Vagina (tissue), 2 donors: ENCODE measurements at regions not wholly inside any gene's neighbourhood (a gene's known extent, or its start where the extent isn't known, plus 50 kb on each side); places are given as distances from the start of the nearest gene placed in this dataset.

Source experiments
- DNase-seq, 2 donors: peaks; one replicate each; pipeline ENCODE4 v3.0.0-alpha.2; 2017; ENCODE audit errors: extremely low spot score in 2 of 2
- H3K27ac ChIP-seq: fragments of 200-600 bp; sonication (generic); one replicate; pipeline ENCODE4 v1.5.1; 2019
- H3K27me3 ChIP-seq: fragments of 200-600 bp; sonication (generic); one replicate; pipeline ENCODE4 v1.5.1; 2019
- H3K36me3 ChIP-seq, 2 donors: fragments of 200-600 bp; sonication (generic); one replicate each; pipeline ENCODE4 v1.5.1; 2017 to 2019
- H3K4me1 ChIP-seq: fragments of 200-600 bp; sonication (generic); one replicate; pipeline ENCODE4 v1.5.1; 2019
- H3K4me3 ChIP-seq, 2 donors: fragments of 200-600 bp; sonication (generic); 1 replicate in 1 of 2; 2 replicates in 1 of 2; pipeline ENCODE4 v1.5.1; 2016 to 2019
- H3K9me3 ChIP-seq: fragments of 200-600 bp; sonication (generic); one replicate; pipeline ENCODE4 v1.5.1; 2019
- CTCF ChIP-seq, 3 experiments: fragments of 450-650 bp in 2 of 3; fragments of 200-600 bp in 1 of 3; sonication (generic) in 1 of 3; IDR thresholded peaks; one replicate each; pipeline ENCODE4 v1.5.1; 2017 to 2019; ENCODE audit warnings: antibody characterized with exemption in 3 of 3, mild to moderate bottlenecking in 2 of 3, moderate library complexity in 2 of 3
- POLR2A ChIP-seq, 2 donors: fragments of 450-650 bp; IDR thresholded peaks; one replicate each; pipeline ENCODE4 v1.6.1; 2017; ENCODE audit warnings: antibody characterized with exemption in 2 of 2, mild to moderate bottlenecking in 2 of 2, moderate library complexity in 2 of 2
- POLR2AphosphoS5 ChIP-seq, 2 donors: sonication (generic); formaldehyde crosslinking; IDR thresholded peaks; one replicate each; pipeline ENCODE4 v1.9.0; 2017; ENCODE audit warnings: antibody characterized with exemption in 2 of 2, mild to moderate bottlenecking in 2 of 2, low read depth in 1 of 2; ENCODE audit not compliant: insufficient read depth in 1 of 2
- intact Hi-C: fragments of 100-400 bp; cut with DNase I; formaldehyde crosslinking; loops from one replicate; pipeline ENCODE4 v1.15.1; 2023

GRCh38 chr7:25567430-25567829, 339.1 kb upstream of the NPVF start:
- H3K4me3 ChIP-seq, result no peak overlapping the region
- H3K4me1 ChIP-seq, result no peaks in the 10 kb centered on the region
- TF ChIP-seq CTCF (IDR thresholded peaks at IDR 0.05), result no peak
- TF ChIP-seq POLR2A (IDR thresholded peaks at IDR 0.05), result no peak
- no peak for TF ChIP-seq POLR2AphosphoS5 (IDR thresholded peaks at IDR 0.05; ENCODE audit: insufficient read depth in 1 of 2, low read depth in 1 of 2)
- intact Hi-C loops, result loop anchor here (5.0 kb wide), 2 partner anchors 175 to 305 kb away; no protein-coding TSS in a partner anchor
- H3K9me3 ChIP-seq, result no peaks in the 10 kb centered on the region
- H3K27me3 ChIP-seq, result no peaks in the 10 kb centered on the region
- no peak overlapping the region for H3K27ac ChIP-seq
- no peaks in the 10 kb centered on the region for H3K36me3 ChIP-seq
- no peak for DNase-seq

- no peaks in the 10 kb centered on the region for H3K9me3 ChIP-seq
- H3K4me3 ChIP-seq, result no peak overlapping the region
- no peak for DNase-seq
- H3K4me1 ChIP-seq, result no peaks in the 10 kb centered on the region
- H3K27ac ChIP-seq, result no peak overlapping the region
- H3K36me3 ChIP-seq, result no peaks in the 10 kb centered on the region
- TF ChIP-seq POLR2A (IDR thresholded peaks at IDR 0.05) (no peak), CTCF (IDR thresholded peaks at IDR 0.05) (no peak), POLR2AphosphoS5 (IDR thresholded peaks at IDR 0.05; ENCODE audit: insufficient read depth in 1 of 2, low read depth in 1 of 2) (no peak)
- no peaks in the 10 kb centered on the region for H3K27me3 ChIP-seq
- intact Hi-C loops, result loop anchor here (5.0 kb wide), 2 partner anchors 177 to 307 kb away; no protein-coding TSS in a partner anchor
Observed at GRCh38 chr7:25569765-25570164, 341.5 kb upstream of the NPVF start.

GRCh38 chr7:25572423-25572822, 344.1 kb upstream of the NPVF start:
- intact Hi-C loops, result no loop called here
- DNase-seq, result no peak
- H3K27ac ChIP-seq, result no peak overlapping the region
- H3K4me1 ChIP-seq, result no peaks in the 10 kb centered on the region
- H3K4me3 ChIP-seq, result no peak overlapping the region
- H3K9me3 ChIP-seq, result no peaks in the 10 kb centered on the region
- TF ChIP-seq CTCF (IDR thresholded peaks at IDR 0.05) (no peak), POLR2A (IDR thresholded peaks at IDR 0.05) (no peak), POLR2AphosphoS5 (IDR thresholded peaks at IDR 0.05; ENCODE audit: insufficient read depth in 1 of 2, low read depth in 1 of 2) (no peak)
- H3K27me3 ChIP-seq, result no peaks in the 10 kb centered on the region
- no peaks in the 10 kb centered on the region for H3K36me3 ChIP-seq

GRCh38 chr7:25574828-25575227, 346.5 kb upstream of the NPVF start:
- Histone ChIP-seq H3K4me1 (no peaks in the 10 kb centered on the region), H3K9me3 (no peaks in the 10 kb centered on the region), H3K27me3 (no peaks in the 10 kb centered on the region), H3K27ac (no peak overlapping the region), H3K4me3 (no peak overlapping the region), H3K36me3 (no peaks in the 10 kb centered on the region)
- intact Hi-C loops, result no loop called here
- TF ChIP-seq POLR2A (IDR thresholded peaks at IDR 0.05), result no peak
- no peak for TF ChIP-seq POLR2AphosphoS5 (IDR thresholded peaks at IDR 0.05; ENCODE audit: insufficient read depth in 1 of 2, low read depth in 1 of 2)
- no peak for TF ChIP-seq CTCF (IDR thresholded peaks at IDR 0.05)
- DNase-seq, result no peak

DNA sequence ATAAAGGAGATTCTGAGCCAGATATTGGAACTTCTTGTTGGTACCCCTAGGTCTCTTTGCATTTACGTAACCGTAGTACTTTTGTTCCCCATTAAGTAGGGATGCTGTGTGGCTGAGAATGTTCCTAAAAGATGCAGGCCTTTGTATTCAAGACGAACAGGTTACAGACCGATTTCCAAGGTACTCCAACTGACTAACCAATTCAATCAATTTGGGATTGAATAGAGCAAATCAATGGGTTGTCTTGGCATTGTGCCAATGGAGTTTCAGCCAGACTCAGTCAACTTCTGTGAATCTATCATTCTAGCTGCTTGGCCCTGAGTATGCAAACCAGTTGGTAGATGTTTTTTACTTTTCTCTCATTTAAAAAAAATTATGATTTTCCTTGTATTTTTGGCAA, 347.3 kb upstream of the NPVF start:
- Histone ChIP-seq H3K27me3 (no peaks in the 10 kb centered on the region), H3K9me3 (no peaks in the 10 kb centered on the region), H3K27ac (no peak overlapping the region), H3K36me3 (no peaks in the 10 kb centered on the region), H3K4me1 (no peaks in the 10 kb centered on the region), H3K4me3 (no peak overlapping the region)
- TF ChIP-seq POLR2A (IDR thresholded peaks at IDR 0.05), result no peak
- no peak for TF ChIP-seq CTCF (IDR thresholded peaks at IDR 0.05)
- TF ChIP-seq POLR2AphosphoS5 (IDR thresholded peaks at IDR 0.05; ENCODE audit: insufficient read depth in 1 of 2, low read depth in 1 of 2), result no peak
- no peak for DNase-seq
- intact Hi-C loops, result no loop called here
